PC-9 (cell line): ENCODE measurements at regions not wholly inside any gene's neighbourhood (a gene's known extent, or its start where the extent isn't known, plus 50 kb on each side); places are given as distances from the start of the nearest gene placed in this dataset.
"Not testable (repeated sequence)": the region's sequence is repeated elsewhere in the genome, so short reads cannot be mapped to it uniquely, and the experiment has no call there.

ENCODE experiments used
- BruUV-seq: library from RNA; stranded (reverse); fragments of 400-500 nt; replicated peaks from 2 replicates; lab custom pipeline; 2021; lab: Mats Ljungman, UMichigan
- CTCF ChIA-PET: fragments of 300-600 bp; sonication (Branson Sonifier 250); formaldehyde crosslinking; loops from one replicate; lab custom pipeline; 2022; ENCODE audit warnings: antibody characterized with exemption; lab: Charles Lee
- POLR2A ChIA-PET: fragments of 300-600 bp; sonication (Branson Sonifier 250); formaldehyde crosslinking; loops from one replicate; lab custom pipeline; 2022; ENCODE audit warnings: antibody characterized with exemption; ENCODE audit not compliant: unreplicated experiment; lab: Charles Lee
- DNase-seq, 2 experiments: peaks; one replicate each; pipeline versions ENCODE4 v3.0.0 to v3.0.0-alpha.2; 2015 to 2022; ENCODE audit warnings: mixed read lengths in 1 of 2
- H2AFZ ChIP-seq: fragments of 200-600 bp; sonication (generic); 2 replicates; pipeline ENCODE4 v1.8.1; 2017; ENCODE audit warnings: antibody characterized with exemption
- H3F3A ChIP-seq: fragments of 200-600 bp; sonication (generic); 2 replicates; pipeline ENCODE4 v1.8.1; 2017; ENCODE audit warnings: antibody characterized with exemption, mild to moderate bottlenecking, low read depth; ENCODE audit not compliant: insufficient read depth
- H3K27ac ChIP-seq: fragments of 200-600 bp; sonication (generic); 2 replicates; pipeline ENCODE4 v1.6.1; 2016; ENCODE audit warnings: mixed run types
- H3K27me3 ChIP-seq: fragments of 200-600 bp; sonication (generic); 2 replicates; pipeline ENCODE4 v1.6.1; 2016; ENCODE audit warnings: low read depth, mixed run types; ENCODE audit not compliant: insufficient read depth
- H3K36me3 ChIP-seq: fragments of 200-600 bp; sonication (generic); 2 replicates; pipeline ENCODE4 v1.6.1; 2016; ENCODE audit warnings: low read depth, mixed run types
- H3K4me1 ChIP-seq: fragments of 200-600 bp; sonication (generic); replicated peaks from 2 replicates; pipeline ENCODE4 v1.6.1; 2016; ENCODE audit warnings: mixed run types; ENCODE audit not compliant: insufficient read depth
- H3K4me2 ChIP-seq: fragments of 200-600 bp; sonication (generic); 2 replicates; pipeline ENCODE4 v1.6.1; 2017; ENCODE audit warnings: mixed run types
- H3K4me3 ChIP-seq: fragments of 200-600 bp; sonication (generic); 2 replicates; pipeline ENCODE4 v1.6.1; 2016; ENCODE audit warnings: mixed run types
- H3K79me2 ChIP-seq: fragments of 200-600 bp; sonication (generic); 2 replicates; pipeline ENCODE4 v1.6.1; 2017; ENCODE audit warnings: low read depth, mixed run types
- H3K9me2 ChIP-seq: fragments of 200-600 bp; sonication (generic); 2 replicates; pipeline ENCODE4 v1.8.1; 2017; ENCODE audit warnings: mild to moderate bottlenecking; ENCODE audit not compliant: insufficient read depth
- H3K9me3 ChIP-seq: fragments of 200-600 bp; sonication (generic); 2 replicates; pipeline ENCODE4 v1.8.1; 2016; ENCODE audit warnings: low read depth; ENCODE audit not compliant: insufficient read depth
- H4K20me1 ChIP-seq: fragments of 200-600 bp; sonication (generic); 2 replicates; pipeline ENCODE4 v1.8.1; 2017; ENCODE audit not compliant: insufficient read depth
- CTCF ChIP-seq: fragments of 200-600 bp; sonication (generic); conservative IDR thresholded peaks from 2 replicates; pipeline ENCODE4 v1.6.1; 2017; ENCODE audit warnings: mixed run types, antibody characterized with exemption, mild to moderate bottlenecking, moderate library complexity
- EZH2 ChIP-seq: fragments of 200-600 bp; sonication (generic); IDR thresholded peaks from 2 replicates; pipeline ENCODE4 v1.8.0; 2017; ENCODE audit warnings: antibody characterized with exemption, low read depth
- intact Hi-C: fragments of 100-400 bp; cut with micrococcal nuclease; formaldehyde crosslinking; loops from one replicate; pipeline ENCODE4 v1.10.0; 2022; ENCODE audit not compliant: unreplicated experiment

GRCh38 chr22:17300926-17301325 lies 68.3 kb upstream of the CECR2 start:
- Histone ChIP-seq H3K4me3 (no peak overlapping the region), H3K27me3 (peaks cover 33% of the 10 kb centered on the region), H3K9me2 (no peaks in the 10 kb centered on the region), H4K20me1 (no peaks in the 10 kb centered on the region), H3K36me3 (no peaks in the 10 kb centered on the region), H3K9me3 (no peaks in the 10 kb centered on the region), H3K4me2 (no peak overlapping the region), H3K79me2 (no peaks in the 10 kb centered on the region), H3F3A (no peaks in the 10 kb centered on the region), H3K4me1 (no peaks in the 10 kb centered on the region), H3K27ac (no peak overlapping the region), H2AFZ (no peak overlapping the region)
- no peak for DNase-seq
- BruUV-seq: no TSS peak
- TF ChIP-seq CTCF (no peak), EZH2 (no peak)
- intact Hi-C loops: no loop called here
- POLR2A ChIA-PET: no interaction called here
- CTCF ChIA-PET: no interaction called here

- H3K79me2 ChIP-seq, H3K9me2 ChIP-seq, H3K4me3 ChIP-seq, H3K9me3 ChIP-seq, POLR2A ChIA-PET, intact Hi-C loops, H3K27ac ChIP-seq, H2AFZ ChIP-seq, H3F3A ChIP-seq, BruUV-seq, H3K4me2 ChIP-seq, CTCF ChIA-PET, H4K20me1 ChIP-seq, H3K4me1 ChIP-seq, H3K36me3 ChIP-seq, DNase-seq: not testable (repeated sequence)
- peaks cover 26% of the 10 kb centered on the region for H3K27me3 ChIP-seq
Measured at GRCh38 chr22:17298805-17299502, 70.3 kb upstream of the CECR2 start.

- TF ChIP-seq CTCF: no peak
- H3K36me3 ChIP-seq: no peaks in the 10 kb centered on the region
- intact Hi-C loops: no loop called here
- H3F3A ChIP-seq: no peaks in the 10 kb centered on the region
- POLR2A ChIA-PET: no interaction called here
- H3K4me1 ChIP-seq: no peaks in the 10 kb centered on the region
- CTCF ChIA-PET: no interaction called here
- H3K27me3 ChIP-seq: peaks cover 74% of the 10 kb centered on the region
- H3K9me2 ChIP-seq: no peaks in the 10 kb centered on the region
- no peak overlapping the region for H3K4me3 ChIP-seq
- no peaks in the 10 kb centered on the region for H3K79me2 ChIP-seq
- H3K27ac ChIP-seq: no peak overlapping the region
- H2AFZ ChIP-seq: no peak overlapping the region
- no peaks in the 10 kb centered on the region for H3K9me3 ChIP-seq
- no TSS peak for BruUV-seq
- DNase-seq: no peak
- H3K4me2 ChIP-seq: no peak overlapping the region
- no peaks in the 10 kb centered on the region for H4K20me1 ChIP-seq
Measured at GRCh38 chr22:17285656-17286055, 66.4 kb upstream of the ADA2 start.

- POLR2A ChIA-PET: no interaction called here
- peaks cover 67% of the 10 kb centered on the region for H3K27me3 ChIP-seq
- no peaks in the 10 kb centered on the region for H3K9me2 ChIP-seq
- no peaks in the 10 kb centered on the region for H4K20me1 ChIP-seq
- H3K4me2 ChIP-seq: no peak overlapping the region
- BruUV-seq: no TSS peak
- no peaks in the 10 kb centered on the region for H3F3A ChIP-seq
- intact Hi-C loops: no loop called here
- H3K4me1 ChIP-seq: no peaks in the 10 kb centered on the region
- no peaks in the 10 kb centered on the region for H3K79me2 ChIP-seq
- no peak for DNase-seq
- H3K36me3 ChIP-seq: no peaks in the 10 kb centered on the region
- no peak overlapping the region for H3K27ac ChIP-seq
- no peak for TF ChIP-seq EZH2
- no peak for TF ChIP-seq CTCF
- H2AFZ ChIP-seq: no peak overlapping the region
- H3K9me3 ChIP-seq: no peaks in the 10 kb centered on the region
- H3K4me3 ChIP-seq: no peak overlapping the region
- CTCF ChIA-PET: no interaction called here
Measured at GRCh38 chr22:17284888-17285287, 65.7 kb upstream of the ADA2 start.
